Psoas muscle (tissue), 7 donors: ENCODE measurements at regions not wholly inside any gene's neighbourhood (a gene's known extent, or its start where the extent isn't known, plus 50 kb on each side); places are given as distances from the start of the nearest gene placed in this dataset.
"Not testable (repeated sequence)": the region's sequence is repeated elsewhere in the genome, so short reads cannot be mapped to it uniquely, and the experiment has no call there.

ENCODE experiments used
- ATAC-seq, 4 donors: fragments of 200-7000 bp; cut with Tn5 transposase; one replicate each; pipeline ENCODE4 v1.9.1; 2020; ENCODE audit warnings: moderate library complexity in 3 of 4, mild to moderate bottlenecking in 2 of 4
- DNase-seq, 2 donors: peaks; one replicate each; pipeline ENCODE4 v3.0.0-alpha.2; 2020
- H3K27ac ChIP-seq: fragments of 200-600 bp; one replicate; pipeline ENCODE4 v1.8.0; 2022
- H3K27me3 ChIP-seq, 3 donors: fragments of 200-600 bp in 1 of 3; one replicate each; pipeline versions ENCODE4 v1.6.1 to v1.8.0; 2013 to 2022; ENCODE audit warnings: low read length in 2 of 3, mild to moderate bottlenecking in 2 of 3, moderate library complexity in 1 of 3; ENCODE audit not compliant: insufficient read depth in 3 of 3
- H3K36me3 ChIP-seq, 2 donors: fragments of 200-600 bp in 1 of 2; one replicate each; pipeline versions ENCODE4 v1.6.1 to v1.8.0; 2013 to 2022; ENCODE audit warnings: low read depth in 1 of 2, mild to moderate bottlenecking in 1 of 2, moderate library complexity in 1 of 2; ENCODE audit not compliant: insufficient read depth in 1 of 2
- H3K4me1 ChIP-seq: fragments of 200-600 bp; one replicate; pipeline ENCODE4 v1.8.0; 2022
- H3K4me3 ChIP-seq: fragments of 200-600 bp; one replicate; pipeline ENCODE4 v1.8.0; 2022; ENCODE audit warnings: mild to moderate bottlenecking
- H3K9me3 ChIP-seq: fragments of 200-600 bp; one replicate; pipeline ENCODE4 v1.8.0; 2022
- CTCF ChIP-seq: fragments of 200-600 bp; IDR thresholded peaks from one replicate; pipeline ENCODE4 v1.8.0; 2022; ENCODE audit warnings: antibody characterized with exemption
- WGBS, 3 donors: extraction: QIAGEN DNeasy Blood & Tissue Kit; methylation state at CpG; one replicate each; pipeline versions ENCODE4 v1.1.6 to v1.1.7; 2013; 5-methylcytosine and 5-hydroxymethylcytosine counted together
- intact Hi-C, 2 donors: fragments of 100-400 bp; cut with DNase I; formaldehyde crosslinking; loops; one replicate each; pipeline versions ENCODE4 v1.11.0 to v1.14.2; 2022
- donor health status: healthy with polysubstance abuse.
- donor health status: DM: no; HTN: no; CAD: no; lungs with moderate emphysema.
- donor health status: Bipolar disorder and iron deficiency.
- donor health status: healthy.
- donor health status: DM: yes; HTN: yes; CAD: no.
- donor health status: DM: no; HTN: no; CAD: no.
- donor health status: DM: yes; HTN: yes; CAD: no.

DNA sequence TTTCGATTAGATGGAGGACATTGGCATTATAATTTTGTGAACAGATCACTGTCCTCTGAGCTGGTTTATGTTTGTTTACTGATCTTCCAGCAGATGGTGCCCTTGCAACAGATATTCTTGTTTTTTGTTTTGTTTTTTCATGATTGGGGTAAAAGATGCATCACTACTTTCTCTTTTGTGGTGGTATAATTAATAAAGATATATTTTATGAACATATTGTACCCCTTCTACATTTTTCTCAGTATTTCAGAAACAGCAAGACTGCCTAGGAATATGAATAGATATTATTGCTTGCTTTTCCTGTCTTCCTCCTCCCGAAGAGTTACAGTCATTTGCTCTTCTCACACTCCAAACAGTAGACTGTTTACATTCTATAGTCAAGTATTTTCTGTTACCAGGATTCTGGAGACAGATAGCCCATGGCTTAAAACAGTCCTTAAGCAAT is 905.2 kb downstream of the TRAM1L1 start:
- no peak overlapping the region for H3K27ac ChIP-seq
- intact Hi-C loops = no loop called here
- DNase-seq (no peak), ATAC-seq (no peak)
- TF ChIP-seq CTCF = peak; percentile 13
- no peaks in the 10 kb centered on the region for H3K4me1 ChIP-seq
- H3K27me3 ChIP-seq = no peaks in the 10 kb centered on the region
- H3K4me3 ChIP-seq = no peak overlapping the region
- H3K9me3 ChIP-seq = no peaks in the 10 kb centered on the region
- no peaks in the 10 kb centered on the region for H3K36me3 ChIP-seq
- WGBS, 3 donors = 23 to 40% (median 30%) methylated on average over 2 of the region's 2 CpGs

- WGBS, 3 donors = 87 to 92% (median 88%) methylated on average over 9 of the region's 9 CpGs
- H3K9me3 ChIP-seq = not testable (repeated sequence)
These were observed 934.0 kb downstream of the TRAM1L1 start for GRCh38 chr4:116151371-116151770.

DNA sequence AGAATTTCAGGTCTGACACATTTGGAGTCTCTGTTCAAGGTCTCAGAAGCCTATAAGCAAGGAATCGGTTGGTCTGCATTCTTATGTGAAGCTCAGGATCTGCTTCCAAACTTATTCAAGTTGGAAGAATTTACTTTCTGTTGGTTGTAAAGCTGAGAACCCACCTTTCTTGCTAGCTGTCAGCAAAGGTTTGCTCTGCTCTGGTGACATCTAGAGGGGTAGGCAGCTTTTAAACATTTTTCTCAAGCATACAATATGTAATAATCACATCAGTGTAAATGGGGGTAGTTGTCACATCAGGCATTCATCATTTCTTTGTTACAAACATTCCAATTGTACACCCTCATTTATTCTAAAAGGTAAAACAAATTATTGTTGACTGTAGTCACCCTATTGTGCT is 935.2 kb downstream of the TRAM1L1 start:
- Histone ChIP-seq H3K27ac (no peak overlapping the region), H3K4me1 (no peaks in the 10 kb centered on the region), H3K36me3 (no peaks in the 10 kb centered on the region), H3K9me3 (no peaks in the 10 kb centered on the region), H3K4me3 (no peak overlapping the region), H3K27me3 (no peaks in the 10 kb centered on the region)
- no peak for ATAC-seq
- intact Hi-C loops = no loop called here
- no peak for DNase-seq
- TF ChIP-seq CTCF = no peak
- 83 to 96% (median 92%) methylated on average over 1 of the region's 1 CpG for WGBS, 3 donors

More at GRCh38 chr4:116151371-116151770, 934.0 kb downstream of the TRAM1L1 start:
- ATAC-seq, H3K27me3 ChIP-seq, intact Hi-C loops, H3K36me3 ChIP-seq, H3K27ac ChIP-seq, H3K4me1 ChIP-seq, H3K4me3 ChIP-seq, DNase-seq: not testable (repeated sequence)

DNA sequence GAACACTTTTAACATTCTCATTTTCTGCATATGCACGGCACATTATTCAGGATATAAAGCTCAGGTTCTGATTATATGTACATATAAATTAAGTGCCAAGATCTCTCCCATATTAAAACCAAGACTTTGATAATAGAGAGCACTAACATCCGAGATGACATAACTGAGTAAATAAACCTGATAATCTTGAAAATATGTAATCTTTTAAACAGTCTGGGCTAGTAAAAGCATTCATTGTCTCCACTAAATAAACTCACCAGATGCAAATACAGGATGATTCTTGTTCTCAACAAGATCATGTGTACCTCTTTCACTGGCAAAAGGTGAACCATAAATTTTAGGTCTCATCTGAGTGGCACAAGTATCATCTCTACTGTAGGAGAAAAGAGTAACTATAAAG is 942.2 kb downstream of the TRAM1L1 start:
- no peak for TF ChIP-seq CTCF
- Histone ChIP-seq H3K4me3 (no peak overlapping the region), H3K4me1 (no peaks in the 10 kb centered on the region)

GRCh38 chr4:116132946-116133345 is 952.4 kb downstream of the TRAM1L1 start:
- no peak overlapping the region for H3K4me3 ChIP-seq
- no peaks in the 10 kb centered on the region for H3K36me3 ChIP-seq
- no peaks in the 10 kb centered on the region for H3K4me1 ChIP-seq
- no peak for TF ChIP-seq CTCF
- 83 to 91% (median 90%) methylated on average over 3 of the region's 3 CpGs for WGBS, 3 donors
- H3K27me3 ChIP-seq = no peaks in the 10 kb centered on the region
- H3K27ac ChIP-seq = no peak overlapping the region
- no peaks in the 10 kb centered on the region for H3K9me3 ChIP-seq
- ATAC-seq (no peak), DNase-seq (no peak)
- intact Hi-C loops = no loop called here

More for the DNA sequence above, 942.2 kb downstream of the TRAM1L1 start:
- DNase-seq (no peak), ATAC-seq (no peak)
- H3K9me3 ChIP-seq = no peaks in the 10 kb centered on the region
- H3K36me3 ChIP-seq = no peaks in the 10 kb centered on the region
- WGBS, 3 donors = 78 to 90% (median 84%) methylated on average over 2 of the region's 2 CpGs
- intact Hi-C loops = no loop called here
- no peak overlapping the region for H3K27ac ChIP-seq
- H3K27me3 ChIP-seq = no peaks in the 10 kb centered on the region
